RKO (cell line): ENCODE measurements at regions not wholly inside any gene's neighbourhood (a gene's known extent, or its start where the extent isn't known, plus 50 kb on each side); places are given as distances from the start of the nearest gene placed in this dataset.

Experiments used
- DNase-seq: peaks from one replicate; pipeline ENCODE4 v3.0.0-alpha.2; 2016; ENCODE audit warnings: low spot score

DNA sequence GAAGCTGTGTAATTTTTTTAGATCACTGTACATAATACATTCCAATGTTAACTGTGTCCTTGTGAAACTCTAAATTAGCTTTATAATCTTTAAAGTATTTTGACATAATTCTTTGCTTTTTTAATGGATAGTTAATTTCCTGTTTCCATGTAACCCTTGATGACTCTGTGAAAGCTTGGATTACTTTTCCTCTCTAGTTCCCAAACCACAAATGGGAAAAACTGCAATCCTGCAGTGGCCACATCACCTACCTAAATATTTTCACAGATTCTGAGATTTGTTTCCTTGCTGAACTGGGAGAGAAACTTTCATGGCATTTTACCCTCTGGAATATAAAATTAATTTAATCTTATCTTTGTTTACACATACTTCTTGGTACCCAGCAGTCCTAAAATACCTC is 161.6 kb upstream of the CCDC68 start:
- DNase-seq: no peak

DNA sequence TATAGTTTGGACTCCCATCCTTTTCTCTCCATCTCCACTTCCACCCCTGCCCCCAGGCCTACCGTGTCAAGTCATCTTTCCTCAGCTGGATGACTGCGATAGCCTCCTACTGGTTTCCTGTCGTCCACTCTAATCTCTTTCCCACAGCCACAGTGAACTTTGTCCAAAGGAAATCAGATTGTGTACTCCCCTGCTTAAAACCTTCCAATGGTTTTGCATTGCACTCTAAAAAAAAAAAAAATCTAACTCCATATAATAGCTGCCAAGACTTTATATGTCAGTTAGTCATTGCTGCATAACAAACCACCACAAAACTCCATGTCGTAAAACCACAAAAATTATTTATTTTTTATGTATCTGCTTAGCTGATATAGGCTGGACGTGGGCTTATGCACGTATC is 160.2 kb upstream of the CCDC68 start:
- DNase-seq: no peak

DNA sequence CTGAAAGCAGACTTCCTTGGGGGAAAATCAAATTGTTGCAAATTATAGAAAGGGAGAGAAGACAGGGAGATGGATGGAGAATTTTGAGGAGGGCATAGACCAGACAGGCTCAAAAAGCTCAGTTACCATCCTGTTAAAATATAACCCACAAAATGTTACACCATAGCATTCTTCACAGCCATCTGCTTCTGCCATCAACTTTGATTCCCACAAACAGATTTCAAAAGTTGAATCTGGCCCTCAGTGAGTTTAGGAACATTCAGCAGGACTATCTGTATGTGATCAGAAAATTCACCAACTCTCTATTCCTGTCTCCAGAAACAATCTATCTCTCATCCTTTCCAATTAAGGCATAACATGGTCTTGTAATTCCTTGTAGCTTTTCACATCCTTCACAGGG is 159.8 kb upstream of the CCDC68 start:
- DNase-seq: no peak

DNA sequence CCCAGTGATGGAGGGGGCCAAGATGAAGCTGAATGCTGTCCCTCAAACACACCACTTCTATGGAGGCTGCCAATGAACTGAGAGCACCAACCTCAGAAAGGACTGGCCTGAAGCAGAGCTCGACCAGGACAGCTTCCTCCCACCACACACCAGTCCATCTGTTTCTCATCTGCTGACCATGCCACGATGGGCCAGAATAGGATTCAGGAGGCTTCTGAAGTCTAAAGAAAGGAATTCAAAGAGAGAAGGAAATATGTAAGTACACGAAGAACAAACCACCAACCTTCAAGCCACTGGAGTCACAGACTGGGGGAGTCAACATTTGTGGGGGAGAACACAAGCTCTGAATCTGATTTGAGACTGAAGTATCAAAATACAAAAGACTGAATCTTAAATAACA is 157.6 kb upstream of the CCDC68 start:
- DNase-seq: no peak

DNA sequence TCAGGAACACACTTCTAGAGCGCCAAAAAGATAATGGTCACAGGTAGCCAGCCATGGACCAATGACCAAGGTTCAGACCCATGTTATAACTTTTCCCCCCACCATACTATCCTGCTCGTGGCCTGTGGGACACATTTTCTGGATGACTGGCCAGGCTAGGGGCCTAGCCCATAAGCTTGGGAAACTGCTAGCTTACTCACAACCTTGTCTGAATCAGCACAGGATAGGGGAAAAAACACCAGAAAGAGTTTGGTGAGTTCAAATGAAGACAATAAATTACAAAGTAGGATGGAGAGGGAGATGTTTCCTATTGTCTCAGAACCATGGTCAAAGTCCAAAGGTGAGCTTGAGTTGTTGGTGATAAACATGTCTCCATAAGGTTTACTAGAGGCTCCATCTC is 156.3 kb upstream of the CCDC68 start:
- no peak for DNase-seq

DNA sequence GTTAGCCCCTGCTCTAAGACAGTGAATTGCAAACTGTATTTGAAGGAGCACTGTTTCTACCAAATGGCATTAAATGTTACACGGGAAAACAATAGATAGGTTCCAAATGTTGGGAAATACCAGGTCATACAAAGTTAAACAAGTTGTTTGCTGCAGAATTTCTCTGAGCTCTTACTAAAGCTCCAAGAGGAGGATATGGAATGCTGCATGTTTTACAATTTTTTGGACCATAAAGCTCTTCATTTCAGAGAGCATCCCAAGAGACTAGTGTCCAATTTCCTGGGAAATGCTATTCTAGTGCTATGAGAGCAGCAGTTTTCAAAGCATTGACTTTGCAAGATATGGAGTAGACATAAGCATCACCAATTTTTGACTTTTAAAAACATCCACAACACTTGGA is 155.6 kb upstream of the CCDC68 start:
- DNase-seq: no peak

DNA sequence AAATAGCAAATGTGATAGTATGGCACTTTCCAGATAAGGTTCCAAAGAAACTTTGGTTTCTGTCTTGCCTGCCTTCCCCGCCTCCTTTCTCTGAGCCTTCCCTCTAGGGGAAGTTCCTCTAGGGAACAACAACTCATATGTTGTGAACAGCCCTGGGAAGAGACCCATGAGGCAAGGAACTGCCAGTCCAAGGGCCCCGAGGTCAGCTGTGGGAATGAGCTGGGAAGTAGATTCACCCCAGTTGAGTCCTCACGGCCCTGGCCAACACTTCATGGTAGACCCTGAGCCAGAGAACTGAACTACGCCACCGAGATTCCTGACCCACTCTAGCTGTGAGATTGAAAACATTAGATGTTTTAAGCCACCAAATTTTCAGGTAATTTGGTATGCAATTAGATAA is 154.5 kb upstream of the CCDC68 start:
- DNase-seq: no peak

DNA sequence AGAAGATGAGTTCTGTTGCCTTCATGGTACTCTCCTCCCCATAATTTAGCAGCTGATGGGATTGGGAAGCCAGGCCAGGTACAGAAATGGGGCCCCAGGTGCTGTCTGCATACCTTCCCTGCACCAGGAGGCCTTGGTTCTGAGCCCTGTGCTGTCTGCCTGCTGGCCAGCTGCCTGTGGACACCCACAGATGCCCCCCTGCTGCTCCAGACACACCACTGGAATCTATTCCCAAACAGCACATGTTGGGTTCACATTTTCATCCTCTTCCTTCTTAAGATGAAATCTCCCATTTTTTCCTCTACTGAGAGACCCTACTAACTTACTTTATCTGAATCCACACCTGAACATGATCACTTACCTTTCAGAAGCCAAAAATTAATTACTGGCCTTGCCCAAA is 152.0 kb upstream of the CCDC68 start:
- no peak for DNase-seq

DNA sequence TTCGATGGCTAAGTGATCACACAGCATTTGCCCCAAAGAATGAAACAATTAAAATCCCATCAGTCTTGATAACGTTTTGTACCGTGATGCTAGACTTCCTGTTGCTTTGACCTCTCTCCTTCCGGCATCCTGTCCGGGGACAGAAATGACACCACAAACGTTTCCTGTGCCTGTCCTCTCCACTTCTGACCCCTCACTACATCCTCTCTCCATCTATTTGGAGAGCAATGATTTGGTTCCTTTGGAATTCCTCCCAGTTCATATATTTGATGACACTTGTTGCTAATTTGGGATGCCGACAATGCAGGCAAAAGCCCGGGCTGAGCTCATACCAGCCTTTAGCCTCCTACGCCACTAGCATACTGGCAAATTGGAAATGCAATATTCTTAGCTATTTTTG is 151.2 kb upstream of the CCDC68 start:
- DNase-seq: no peak

DNA sequence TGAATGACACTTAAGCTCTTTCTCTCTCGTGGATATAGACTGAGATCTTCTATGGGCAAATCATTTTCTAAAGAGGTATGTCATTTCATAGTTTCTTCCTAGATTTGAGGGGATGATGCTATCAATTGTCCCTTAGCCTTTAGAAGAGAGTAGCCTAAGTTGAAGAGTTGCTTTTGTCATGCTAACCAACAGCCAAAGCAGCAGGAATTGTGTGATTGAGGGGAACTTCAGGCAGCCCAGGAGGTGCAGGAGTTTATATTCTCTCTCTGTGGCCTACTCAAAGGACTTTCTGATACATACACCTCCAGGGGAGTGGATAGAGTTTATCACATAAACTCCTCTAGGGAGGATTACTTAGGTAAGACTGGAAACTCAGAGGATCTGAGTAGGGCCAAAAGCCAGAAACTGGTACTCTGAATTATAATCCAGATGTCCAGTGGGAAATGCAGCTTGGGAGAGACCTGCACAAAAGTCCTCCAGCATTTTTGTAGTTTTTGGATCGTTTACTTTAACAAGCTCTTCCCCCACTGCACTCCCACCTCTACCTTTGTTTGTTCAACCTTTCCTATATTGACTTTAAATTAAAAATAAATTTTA is 150.7 kb upstream of the CCDC68 start:
- DNase-seq: no peak

DNA sequence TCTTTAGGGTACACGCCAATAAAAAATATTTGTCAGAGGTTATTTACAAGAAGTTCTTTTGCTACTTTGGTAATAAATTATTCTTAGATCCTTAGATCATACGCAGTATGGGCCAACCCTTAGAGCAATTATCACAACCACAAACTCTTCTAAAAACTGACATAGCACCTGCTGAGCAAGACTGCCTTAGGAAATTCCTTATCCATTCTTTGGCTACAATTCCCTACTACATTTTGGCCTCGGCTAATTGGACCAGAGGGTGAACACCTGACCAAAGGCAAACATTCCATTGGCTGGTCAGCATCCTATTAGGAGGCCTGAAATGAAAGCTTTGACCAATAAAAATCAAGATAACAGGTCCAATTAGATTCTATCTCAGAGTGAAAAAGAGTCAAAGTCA is 147.6 kb upstream of the CCDC68 start:
- no peak for DNase-seq

DNA sequence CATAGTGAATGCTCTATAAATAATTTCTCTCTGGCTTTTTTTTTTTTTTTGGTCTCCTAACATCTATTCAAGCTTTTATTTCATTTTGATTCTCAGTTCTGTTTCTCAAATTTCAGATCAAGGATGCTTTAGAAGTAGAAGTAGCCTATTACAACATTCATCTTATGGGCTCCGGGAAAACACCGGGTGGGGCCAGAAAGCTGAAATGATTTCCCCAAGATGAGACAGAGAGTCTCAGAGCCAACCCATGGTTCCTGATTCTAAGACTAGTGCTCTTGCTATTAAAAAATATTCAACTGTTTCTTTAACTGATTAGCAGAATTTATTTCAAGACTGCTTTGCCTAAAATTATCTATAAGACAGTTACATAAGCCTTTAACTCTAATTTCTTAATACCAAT is 147.2 kb upstream of the CCDC68 start:
- no peak for DNase-seq

DNA sequence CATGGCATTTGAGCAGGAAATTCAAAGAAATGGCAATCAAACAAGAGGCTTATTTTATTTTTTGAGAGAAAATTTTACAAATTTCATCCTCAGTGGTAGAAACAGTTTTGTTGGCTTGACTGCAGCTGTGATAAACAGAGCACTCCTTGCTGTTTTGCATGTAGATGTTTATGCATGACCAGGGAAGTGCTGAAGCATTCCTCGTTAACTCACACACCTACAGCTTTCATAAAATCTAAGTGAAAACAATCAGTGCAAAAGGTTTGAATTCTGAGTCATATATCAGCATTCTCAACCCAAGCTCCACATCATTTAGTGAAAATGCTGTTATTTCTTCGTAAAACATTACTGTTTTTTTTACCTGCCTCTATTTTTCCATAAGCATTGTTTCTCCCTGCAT is 146.6 kb upstream of the CCDC68 start:
- no peak for DNase-seq

DNA sequence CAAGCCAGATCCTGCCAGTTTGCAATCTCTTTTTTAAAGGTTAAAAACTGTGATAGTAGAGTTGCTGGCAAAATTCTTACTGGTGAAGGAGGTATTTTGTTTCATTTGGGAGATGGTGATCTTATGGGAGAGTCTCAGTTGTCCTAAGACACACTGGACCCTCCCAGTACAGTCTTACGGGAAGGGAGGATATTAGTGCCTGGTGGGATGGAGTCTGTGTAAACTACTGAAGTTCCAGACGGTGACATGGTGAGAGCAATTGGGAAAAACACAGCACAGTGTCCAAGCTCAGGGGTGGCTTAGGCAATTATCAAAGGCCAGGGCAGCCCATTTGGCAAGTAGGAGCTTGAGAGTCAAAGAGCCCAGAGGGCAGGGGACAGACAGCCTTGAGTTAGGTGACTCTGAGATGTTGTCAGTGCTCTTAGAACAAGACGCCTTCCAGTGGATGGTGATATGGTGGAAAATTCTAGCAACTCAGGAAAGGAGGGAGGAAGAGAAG is 143.7 kb upstream of the CCDC68 start:
- no peak for DNase-seq

DNA sequence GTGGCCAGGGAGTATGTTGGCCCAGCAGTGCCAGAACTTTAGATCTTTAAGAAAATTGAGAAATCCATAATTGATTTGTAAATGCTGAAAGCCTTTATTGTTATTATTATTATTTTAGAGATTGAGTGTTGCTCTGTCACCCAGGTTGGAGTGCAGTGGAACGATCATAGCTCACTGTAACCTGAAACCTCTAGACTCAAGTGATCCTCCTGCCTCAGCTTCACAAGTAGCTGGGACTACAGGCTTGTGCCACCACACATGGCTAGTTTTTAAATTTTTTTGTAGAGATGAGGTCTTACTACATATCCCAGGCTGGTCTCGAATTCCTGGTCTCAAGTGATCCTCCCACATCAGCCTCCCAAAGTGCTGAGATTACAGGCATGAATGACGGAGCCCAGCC is 143.2 kb upstream of the CCDC68 start:
- DNase-seq: no peak

DNA sequence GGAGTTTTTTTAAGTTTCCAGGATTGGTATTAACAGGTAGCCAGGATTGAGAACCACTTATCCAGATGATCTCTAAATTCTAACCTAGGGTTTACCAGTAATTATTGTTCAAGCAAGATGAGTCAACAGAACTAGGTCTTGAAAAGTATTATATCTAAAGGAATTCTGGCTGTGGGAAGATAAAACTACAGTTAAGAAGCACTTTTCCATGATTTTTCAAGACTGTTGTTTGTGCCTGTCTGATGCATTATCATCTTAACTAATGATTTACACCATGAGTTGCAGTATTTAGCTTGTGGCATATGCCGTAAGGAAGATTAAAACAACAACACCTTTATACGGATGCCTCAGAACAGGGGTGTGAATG is 142.2 kb upstream of the CCDC68 start:
- no peak for DNase-seq

DNA sequence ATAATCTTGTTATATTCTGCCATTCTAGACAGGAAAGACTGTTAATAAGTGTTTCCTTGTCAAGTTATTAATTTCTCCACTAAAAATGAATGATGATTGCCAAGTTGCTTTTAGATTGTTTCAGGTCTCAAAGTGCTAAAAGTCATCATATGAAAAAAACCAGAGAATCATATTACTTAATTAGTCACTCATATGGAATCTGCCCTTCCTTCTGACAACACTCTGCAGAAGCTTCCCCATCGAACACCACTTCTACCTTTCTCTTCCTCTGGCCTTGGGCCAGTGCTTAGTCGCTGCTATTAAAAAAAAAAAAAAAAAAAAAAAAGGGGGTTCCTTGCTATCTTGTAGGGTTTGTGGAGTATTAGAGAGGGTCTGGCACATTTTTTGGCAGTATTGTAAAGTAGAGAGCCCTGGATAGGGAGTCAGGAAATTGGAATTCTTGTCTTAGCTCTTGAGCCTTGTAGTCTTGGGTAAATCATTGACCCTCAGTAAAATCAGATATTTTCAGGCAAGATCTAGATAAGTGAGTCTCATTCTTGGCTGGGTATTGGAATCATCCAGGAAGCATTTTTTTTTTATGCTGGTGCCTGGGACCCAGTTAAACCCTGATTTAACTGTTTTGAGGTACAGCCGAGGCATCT is 141.7 kb upstream of the CCDC68 start:
- peak; percentile 35 for DNase-seq

DNA sequence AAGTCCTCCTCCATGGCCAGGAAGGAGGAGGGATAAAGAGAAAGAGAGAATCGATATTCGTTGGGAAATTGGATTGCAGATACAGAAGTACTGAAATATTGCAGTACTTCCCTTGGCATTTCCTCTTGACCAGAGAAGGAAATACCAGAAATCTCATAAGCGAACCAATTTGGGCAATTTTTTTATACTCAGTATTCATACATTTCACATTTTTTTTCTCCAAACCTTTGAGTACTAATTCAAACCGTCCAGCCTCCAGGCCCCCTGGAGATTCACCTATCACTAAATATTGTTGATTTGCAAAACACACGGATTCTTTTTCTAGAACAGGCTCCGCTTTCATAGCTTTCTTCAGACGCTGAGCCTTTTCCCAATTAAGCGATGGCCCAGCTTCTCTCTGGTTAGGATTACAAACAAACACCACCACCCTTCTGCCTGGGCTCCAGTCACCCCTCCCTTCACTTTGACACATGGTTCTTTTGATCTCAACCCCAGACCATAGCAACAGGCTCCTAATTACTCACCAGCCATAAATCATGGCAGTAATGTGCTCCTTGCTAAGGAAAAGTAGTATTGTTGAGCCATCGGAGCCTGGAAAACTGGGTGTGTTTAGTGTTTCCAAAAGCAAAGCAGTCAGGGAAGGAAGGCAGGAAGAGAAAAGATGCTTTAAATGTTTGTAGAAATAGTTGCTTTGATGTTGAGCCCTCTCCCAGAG is 138.4 kb upstream of the CCDC68 start:
- no peak for DNase-seq

DNA sequence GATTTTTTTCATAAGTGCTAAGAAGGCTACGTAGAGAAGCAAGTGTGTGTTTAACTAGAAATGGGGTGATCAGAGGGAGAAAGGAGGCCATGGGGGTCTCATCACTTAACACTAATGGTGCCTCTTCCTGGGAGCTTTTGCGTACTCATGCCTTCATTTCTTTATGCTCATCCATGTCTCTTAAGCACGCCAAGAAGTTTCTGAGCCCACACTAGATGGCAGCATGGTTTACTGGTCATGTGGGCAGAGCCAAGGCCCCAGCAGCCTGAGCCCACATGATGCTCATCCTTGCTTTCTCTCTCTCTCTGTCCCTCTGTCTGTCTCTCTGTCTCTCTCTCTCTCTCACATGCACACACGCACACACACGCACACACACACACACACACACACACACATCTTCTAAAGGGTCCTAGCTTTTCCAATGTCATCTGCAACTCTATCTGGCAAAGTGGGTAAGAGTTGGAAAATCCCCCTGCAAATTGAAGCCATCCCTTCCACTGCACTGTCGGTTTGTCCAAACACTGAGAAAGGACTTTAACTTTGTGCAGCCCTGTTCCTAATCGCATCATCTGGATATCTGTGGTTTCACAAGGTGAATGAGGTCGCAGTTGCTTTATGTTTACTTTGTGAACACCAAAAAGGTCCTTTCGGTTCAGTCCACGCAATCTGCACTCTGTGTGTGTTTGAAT is 137.1 kb upstream of the CCDC68 start:
- DNase-seq: peak; percentile 63

DNA sequence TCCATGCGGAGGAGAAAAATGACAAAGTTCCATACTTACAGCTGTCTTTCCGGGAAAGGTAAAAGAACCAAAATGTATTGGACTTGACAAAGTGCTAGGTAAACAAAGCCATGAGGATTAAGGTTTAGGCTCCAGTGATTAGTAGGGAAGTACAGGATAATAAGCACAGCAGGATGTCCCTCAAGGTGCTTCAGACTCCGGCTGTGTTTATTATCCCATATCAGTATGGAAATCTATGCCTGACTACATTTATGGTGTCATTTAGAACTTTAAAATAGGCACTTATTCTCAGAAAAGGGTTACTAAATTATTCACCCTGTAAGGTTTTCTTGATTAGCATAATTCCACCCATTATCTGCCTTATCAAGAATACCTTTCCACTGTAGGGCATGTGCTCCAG is 136.3 kb upstream of the CCDC68 start:
- DNase-seq: no peak

DNA sequence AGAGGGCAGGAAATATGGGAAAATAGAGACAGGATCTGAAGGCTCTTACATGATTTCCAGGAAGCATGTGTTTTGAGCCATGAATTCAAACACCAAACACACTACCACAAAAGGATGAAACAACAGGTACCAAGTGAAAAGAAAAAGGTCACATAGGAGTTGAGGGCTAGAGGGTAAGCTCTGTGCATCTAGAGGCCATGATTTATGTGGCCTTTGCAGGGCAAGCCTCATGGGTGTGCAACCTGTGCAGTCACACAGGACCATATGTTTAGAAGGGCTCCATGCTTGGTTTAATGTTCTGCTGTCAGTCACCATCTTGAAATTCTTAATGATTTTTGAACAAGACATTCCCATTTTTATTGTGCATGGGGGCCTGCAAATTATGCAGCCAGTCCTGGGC is 134.5 kb upstream of the CCDC68 start:
- no peak for DNase-seq

DNA sequence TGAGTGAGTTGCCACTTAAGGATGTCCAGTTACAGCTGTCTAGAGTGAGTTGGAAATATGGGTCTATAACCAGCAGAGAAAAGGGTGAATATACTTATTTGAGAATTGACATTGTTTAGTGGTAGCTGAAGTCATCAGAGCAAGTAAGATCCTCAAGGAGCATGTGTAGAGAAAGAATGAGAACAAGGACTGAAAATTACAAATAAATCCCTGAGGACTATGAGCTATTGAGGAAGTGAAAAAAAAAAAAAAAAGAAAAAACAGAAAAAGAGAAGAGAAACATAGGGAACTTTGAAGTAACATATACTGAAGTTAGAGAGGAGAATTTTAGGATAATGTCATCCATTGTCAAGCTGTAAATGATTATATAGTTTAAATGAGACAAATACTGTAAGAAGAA is 134.0 kb upstream of the CCDC68 start:
- no peak for DNase-seq

DNA sequence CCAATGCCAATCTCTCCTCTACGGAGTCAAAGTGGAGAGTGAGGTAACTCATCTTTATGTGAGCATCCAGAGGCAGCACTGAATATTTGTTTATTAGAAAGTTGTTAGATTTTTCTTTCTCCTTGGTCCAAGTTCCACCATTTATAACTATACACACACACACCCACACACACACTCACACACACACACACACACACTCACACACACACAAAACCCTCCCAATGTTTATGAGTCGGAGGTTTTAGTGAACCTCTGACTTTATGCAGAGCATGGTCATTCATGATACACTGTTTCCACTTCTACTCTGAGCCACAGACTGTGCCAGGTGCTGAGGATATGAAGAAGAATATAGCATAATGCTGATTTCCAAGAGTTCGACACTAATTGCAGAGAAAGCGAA is 132.9 kb upstream of the CCDC68 start:
- DNase-seq: no peak
